ENCODE measurements at regions not wholly inside any gene's neighbourhood (a gene's known extent, or its start where the extent isn't known, plus 50 kb on each side); places are given as distances from the start of the nearest gene placed in this dataset.

GRCh38 chr3:26375843-26376530, 246.6 kb upstream of the LRRC3B start:
- DNase-seq (no peak), ATAC-seq (ENCODE audit: low read depth) (no peak)
- intact Hi-C loops (cut with micrococcal nuclease): no loop called here
- TF ChIP-seq CTCF (IDR thresholded peaks at IDR 0.05): no peak
- no peaks in the 10 kb centered on the region for H3K4me1 Mint-ChIP-seq
- CTCF ChIA-PET: no interaction called here
- no peaks in the 10 kb centered on the region for H3K36me3 Mint-ChIP-seq (ENCODE audit: low read depth)
- no peak overlapping the region for H3K4me3 Mint-ChIP-seq
- H3K9me3 Mint-ChIP-seq: peaks cover 2% of the 10 kb centered on the region
- H3K27me3 Mint-ChIP-seq: no peaks in the 10 kb centered on the region
- no peak overlapping the region for H3K27ac Mint-ChIP-seq
- POLR2A ChIA-PET: no interaction called here

DNA sequence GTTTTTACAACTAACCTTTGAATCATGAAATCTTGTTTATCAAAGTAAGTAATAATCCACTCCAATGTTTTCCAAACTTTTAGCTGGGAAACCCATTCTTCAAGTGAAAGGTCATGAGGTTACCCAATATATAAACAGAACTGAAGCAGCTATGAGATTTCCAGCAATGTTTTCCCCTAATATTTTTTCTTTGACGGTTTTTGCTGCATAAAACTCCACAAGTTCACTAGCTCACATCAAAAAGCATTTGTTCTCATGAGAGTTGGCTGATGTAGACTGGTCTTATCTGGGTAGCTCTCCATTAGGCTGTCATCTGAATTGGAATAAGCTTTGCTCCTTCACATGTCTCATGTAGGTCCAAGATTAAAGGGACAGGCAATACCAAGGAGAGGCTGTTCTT, 241.2 kb upstream of the LRRC3B start:
- no peaks in the 10 kb centered on the region for H3K4me1 Mint-ChIP-seq
- H3K9me3 Mint-ChIP-seq: peaks cover 1% of the 10 kb centered on the region
- no peaks in the 10 kb centered on the region for H3K36me3 Mint-ChIP-seq (ENCODE audit: low read depth)
- no peak for TF ChIP-seq CTCF (IDR thresholded peaks at IDR 0.05)
- no peak for DNase-seq
- ChIA-PET CTCF (no interaction called here), POLR2A (no interaction called here)
- no peaks in the 10 kb centered on the region for H3K27me3 Mint-ChIP-seq
- ATAC-seq (ENCODE audit: low read depth): no peak
- intact Hi-C loops (cut with micrococcal nuclease): no loop called here
- no peak overlapping the region for H3K4me3 Mint-ChIP-seq
- H3K27ac Mint-ChIP-seq: no peak overlapping the region

GRCh38 chr3:26406636-26407035, 215.9 kb upstream of the LRRC3B start:
- TF ChIP-seq CTCF (IDR thresholded peaks at IDR 0.05): no peak
- Mint-ChIP-seq H3K27ac (no peak overlapping the region), H3K27me3 (no peaks in the 10 kb centered on the region), H3K9me3 (no peaks in the 10 kb centered on the region), H3K4me1 (no peaks in the 10 kb centered on the region), H3K36me3 (ENCODE audit: low read depth) (no peaks in the 10 kb centered on the region), H3K4me3 (no peak overlapping the region)
- intact Hi-C loops (cut with micrococcal nuclease): no loop called here
- DNase-seq (no peak), ATAC-seq (ENCODE audit: low read depth) (no peak)
- CTCF ChIA-PET: no interaction called here
- POLR2A ChIA-PET: no interaction called here

- intact Hi-C loops (cut with micrococcal nuclease): no loop called here
- POLR2A ChIA-PET: no interaction called here
- Mint-ChIP-seq H3K4me3 (no peak overlapping the region), H3K4me1 (no peaks in the 10 kb centered on the region), H3K9me3 (peaks cover 6% of the 10 kb centered on the region), H3K27me3 (no peaks in the 10 kb centered on the region), H3K27ac (no peak overlapping the region), H3K36me3 (ENCODE audit: low read depth) (no peaks in the 10 kb centered on the region)
- ATAC-seq (ENCODE audit: low read depth) (no peak), DNase-seq (no peak)
- TF ChIP-seq CTCF (IDR thresholded peaks at IDR 0.05): no peak
- CTCF ChIA-PET: no interaction called here
Measured at GRCh38 chr3:26418553-26418952, 204.0 kb upstream of the LRRC3B start.

DNA sequence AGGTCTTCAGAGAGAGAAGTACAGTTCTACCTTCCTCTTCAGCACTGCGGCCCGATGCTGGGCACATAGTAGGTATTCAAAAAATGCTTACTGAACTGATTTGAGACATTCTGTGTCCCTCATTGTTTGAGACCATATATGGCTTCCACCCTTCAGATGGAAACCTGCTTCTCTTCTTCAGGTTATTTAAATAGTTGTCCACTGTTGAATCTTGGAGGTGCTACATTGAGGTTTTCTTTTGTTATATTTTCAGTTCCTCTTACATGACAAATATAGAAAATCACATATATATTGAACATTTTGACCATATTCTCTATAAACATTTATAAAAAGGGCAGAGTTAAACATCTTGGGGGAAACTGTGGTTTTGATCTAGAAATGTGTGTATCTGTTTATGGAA, 200.2 kb upstream of the LRRC3B start:
- H3K9me3 Mint-ChIP-seq: no peaks in the 10 kb centered on the region
- intact Hi-C loops (cut with micrococcal nuclease): no loop called here
- no peak overlapping the region for H3K4me3 Mint-ChIP-seq
- H3K4me1 Mint-ChIP-seq: no peaks in the 10 kb centered on the region
- ATAC-seq (ENCODE audit: low read depth): no peak
- ChIA-PET CTCF (no interaction called here), POLR2A (no interaction called here)
- H3K36me3 Mint-ChIP-seq (ENCODE audit: low read depth): no peaks in the 10 kb centered on the region
- H3K27me3 Mint-ChIP-seq: no peaks in the 10 kb centered on the region
- H3K27ac Mint-ChIP-seq: no peak overlapping the region
- no peak for TF ChIP-seq CTCF (IDR thresholded peaks at IDR 0.05)
- no peak for DNase-seq

Measured in activated B cell treated with CpG ODN at 0.5 μM for 24 hours (primary cell).